NB4 (cell line): ENCODE measurements at regions not wholly inside any gene's neighbourhood (a gene's known extent, or its start where the extent isn't known, plus 50 kb on each side); places are given as distances from the start of the nearest gene placed in this dataset.
"Not testable (repeated sequence)": the region's sequence is repeated elsewhere in the genome, so short reads cannot be mapped to it uniquely, and the experiment has no call there.

Source experiments
- DNase-seq: peaks from one replicate; pipeline ENCODE4 v3.0.0; 2010; ENCODE audit warnings: low read depth
- H3K4me3 ChIP-seq: one replicate; pipeline ENCODE4 v1.5.1; 2011; ENCODE audit warnings: mild to moderate bottlenecking, low read depth, low read length, moderate library complexity
- MYC ChIP-seq: IDR thresholded peaks from 2 replicates; pipeline ENCODE4 v1.6.1; 2011; ENCODE audit warnings: low read depth, low read length
- POLR2A ChIP-seq: IDR thresholded peaks from 2 replicates; pipeline ENCODE4 v1.6.1; 2011; ENCODE audit warnings: mild to moderate bottlenecking; ENCODE audit not compliant: insufficient read length; ENCODE audit errors: extremely low read depth
- TF ChIP-seq, protein P1 (sequence below): IDR thresholded peaks from 2 replicates; pipeline ENCODE4 v1.6.1; 2011; ENCODE audit warnings: low read depth, low read length
- TF ChIP-seq, protein P2 (sequence below): IDR thresholded peaks from one replicate; pipeline ENCODE4 v1.5.1; 2012; ENCODE audit warnings: low read depth, low read length

DNA sequence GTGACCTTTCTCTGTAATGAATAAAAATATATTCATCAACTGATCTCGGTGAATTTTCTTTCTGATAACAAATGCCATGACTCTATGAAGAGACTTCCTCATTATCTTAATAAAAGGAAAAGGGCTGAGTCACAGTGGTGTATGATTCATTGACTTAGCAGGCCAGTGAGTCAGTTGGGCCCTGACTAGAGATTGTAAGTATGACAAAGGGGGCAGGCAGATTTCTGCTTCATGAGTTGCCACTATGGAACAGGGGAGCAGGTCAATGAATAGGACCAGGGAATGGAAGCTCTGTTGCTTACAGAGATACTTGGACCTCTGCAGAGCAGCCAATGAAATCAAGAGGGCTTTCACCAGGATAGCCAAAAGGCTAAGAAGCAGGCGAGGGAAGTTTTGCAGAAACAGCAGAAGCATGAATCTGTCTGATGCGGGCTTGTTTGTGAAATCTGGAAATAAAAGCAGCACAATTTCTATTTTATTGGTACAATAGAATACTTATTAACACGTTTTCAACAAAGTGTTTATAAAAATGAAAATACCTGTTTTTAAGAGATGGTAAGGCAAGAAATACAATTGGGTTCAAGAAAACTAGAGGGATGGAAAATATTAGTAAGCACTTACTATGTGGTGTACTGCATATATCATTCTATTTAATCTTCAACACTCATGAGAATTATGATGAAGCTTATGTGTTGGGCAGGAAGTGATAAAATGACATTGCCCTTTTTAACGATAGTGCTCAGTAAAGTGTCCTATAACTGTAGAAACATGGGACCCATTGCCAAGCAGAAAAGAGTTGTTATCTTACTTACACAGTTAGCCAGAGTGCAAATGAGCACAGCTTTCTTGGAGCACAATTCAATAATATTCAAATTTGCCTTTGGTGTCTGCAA is 169.8 kb upstream of the MYRIP start:
- H3K4me3 ChIP-seq, result no peak overlapping the region
- peak; percentile 94 for DNase-seq
- TF ChIP-seq POLR2A, result no peak
- TF ChIP-seq, protein P1, sequence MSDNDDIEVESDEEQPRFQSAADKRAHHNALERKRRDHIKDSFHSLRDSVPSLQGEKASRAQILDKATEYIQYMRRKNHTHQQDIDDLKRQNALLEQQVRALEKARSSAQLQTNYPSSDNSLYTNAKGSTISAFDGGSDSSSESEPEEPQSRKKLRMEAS, result 0 out of 2 replicates have a peak, but pooled peaks have one; percentile 6
- TF ChIP-seq, protein P2, sequence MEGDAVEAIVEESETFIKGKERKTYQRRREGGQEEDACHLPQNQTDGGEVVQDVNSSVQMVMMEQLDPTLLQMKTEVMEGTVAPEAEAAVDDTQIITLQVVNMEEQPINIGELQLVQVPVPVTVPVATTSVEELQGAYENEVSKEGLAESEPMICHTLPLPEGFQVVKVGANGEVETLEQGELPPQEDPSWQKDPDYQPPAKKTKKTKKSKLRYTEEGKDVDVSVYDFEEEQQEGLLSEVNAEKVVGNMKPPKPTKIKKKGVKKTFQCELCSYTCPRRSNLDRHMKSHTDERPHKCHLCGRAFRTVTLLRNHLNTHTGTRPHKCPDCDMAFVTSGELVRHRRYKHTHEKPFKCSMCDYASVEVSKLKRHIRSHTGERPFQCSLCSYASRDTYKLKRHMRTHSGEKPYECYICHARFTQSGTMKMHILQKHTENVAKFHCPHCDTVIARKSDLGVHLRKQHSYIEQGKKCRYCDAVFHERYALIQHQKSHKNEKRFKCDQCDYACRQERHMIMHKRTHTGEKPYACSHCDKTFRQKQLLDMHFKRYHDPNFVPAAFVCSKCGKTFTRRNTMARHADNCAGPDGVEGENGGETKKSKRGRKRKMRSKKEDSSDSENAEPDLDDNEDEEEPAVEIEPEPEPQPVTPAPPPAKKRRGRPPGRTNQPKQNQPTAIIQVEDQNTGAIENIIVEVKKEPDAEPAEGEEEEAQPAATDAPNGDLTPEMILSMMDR, result no peak
- TF ChIP-seq MYC, result peak; percentile 26; the same call in 1 of the 2 replicates

DNA sequence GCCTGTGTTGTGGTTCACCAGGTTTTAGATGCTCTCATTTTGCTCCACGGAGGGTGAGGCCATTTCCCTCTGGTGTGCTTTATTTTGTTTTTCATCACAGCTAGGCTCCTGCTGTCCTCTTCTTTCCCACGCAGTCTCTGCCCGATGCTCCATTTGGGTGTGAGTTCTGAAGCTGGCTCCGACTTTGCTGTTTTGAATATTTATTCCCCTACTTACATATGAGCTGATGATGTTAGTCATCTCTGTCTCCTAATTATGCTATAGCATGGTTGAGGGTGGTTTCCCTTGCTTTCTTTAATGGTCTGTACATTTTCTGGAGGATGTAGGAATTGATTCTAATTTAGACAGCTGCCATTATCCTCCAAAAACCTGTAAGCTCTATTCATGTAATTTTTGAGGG is 168.1 kb upstream of the MYRIP start:
- H3K4me3 ChIP-seq, result no peak overlapping the region
- TF ChIP-seq, protein P2, result no peak
- no peak for TF ChIP-seq POLR2A
- TF ChIP-seq, protein P1, result no peak
- no peak for TF ChIP-seq MYC
- DNase-seq, result no peak

DNA sequence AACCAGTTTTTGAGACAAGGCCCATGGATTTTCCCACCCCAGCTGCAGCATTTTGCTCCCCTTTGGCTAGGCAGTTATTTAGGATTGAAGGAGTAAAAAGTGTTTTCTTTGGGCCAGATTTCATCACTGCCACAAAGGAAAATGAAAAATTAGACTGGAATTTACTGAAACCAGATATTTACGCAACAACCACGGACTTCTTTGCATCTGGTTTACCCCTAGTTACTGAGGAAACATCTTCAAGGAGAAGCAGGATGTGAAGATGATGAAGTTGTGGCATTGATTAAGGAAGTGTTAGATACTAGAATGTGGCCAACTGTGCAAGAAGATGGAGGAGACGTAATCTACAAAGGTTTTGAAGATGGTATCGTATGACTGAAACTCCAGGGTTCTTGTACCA is 165.2 kb upstream of the MYRIP start:
- TF ChIP-seq POLR2A (no peak), MYC (no peak)
- TF ChIP-seq, protein P1, result no peak
- TF ChIP-seq, protein P2, result no peak
- peak; percentile 30 for DNase-seq
- no peak overlapping the region for H3K4me3 ChIP-seq

DNA sequence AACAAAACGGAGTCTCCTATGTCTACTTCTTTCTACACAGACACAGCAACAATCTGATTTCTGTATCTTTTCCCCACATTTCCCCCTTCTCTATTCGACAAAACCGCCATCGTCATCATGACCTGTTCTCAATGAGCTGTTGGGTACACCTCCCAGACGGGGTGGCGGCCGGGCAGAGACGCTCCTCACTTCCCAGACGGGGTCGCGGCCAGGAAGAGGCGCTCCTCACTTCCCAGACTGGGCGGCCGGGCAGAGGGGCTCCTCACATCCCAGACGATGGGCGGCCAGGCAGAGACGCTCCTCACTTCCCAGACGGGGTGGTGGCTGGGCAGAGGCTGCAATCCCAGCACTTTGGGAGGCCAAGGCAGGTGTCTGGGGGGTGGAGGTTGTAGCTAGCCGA is 158.2 kb upstream of the MYRIP start:
- DNase-seq, H3K4me3 ChIP-seq: not testable (repeated sequence)

DNA sequence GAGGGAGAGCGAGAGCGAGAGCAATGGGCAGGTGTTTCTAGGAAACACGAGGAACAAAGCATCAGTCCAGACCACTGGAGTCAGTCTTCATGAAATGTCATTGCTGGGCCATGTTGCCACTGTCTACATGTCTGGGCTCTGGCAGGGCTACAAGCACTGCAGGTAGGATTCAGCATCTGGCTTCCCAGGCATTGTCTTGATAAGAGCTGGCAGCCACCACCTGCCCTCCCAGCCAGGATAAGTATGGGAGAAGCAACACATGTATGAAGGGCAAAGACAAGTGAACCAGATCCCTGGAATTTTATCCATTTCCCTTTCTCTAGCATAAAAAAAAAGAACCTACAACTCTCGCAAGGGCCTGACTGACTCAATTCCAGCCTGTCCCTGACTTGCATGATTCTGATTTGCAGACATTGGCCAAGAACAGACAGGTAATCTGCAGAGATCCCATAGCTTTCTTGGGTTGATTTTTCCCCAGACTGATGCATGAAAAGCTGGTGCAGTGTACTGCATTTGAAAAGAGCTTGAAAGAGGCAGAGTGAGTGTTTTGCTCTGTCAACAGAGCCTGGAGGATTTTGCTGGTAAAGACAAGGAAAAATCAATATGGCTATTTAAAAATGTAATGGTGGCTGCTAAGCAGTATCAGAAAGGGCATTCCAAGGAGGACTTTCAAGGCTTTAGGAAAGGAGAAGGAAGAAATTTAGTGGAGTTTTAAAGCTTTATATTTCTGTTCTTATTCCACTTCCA is 157.2 kb upstream of the MYRIP start:
- DNase-seq, result no peak
- no peak overlapping the region for H3K4me3 ChIP-seq
- TF ChIP-seq MYC (no peak), POLR2A (no peak)
- TF ChIP-seq, protein P2, result no peak
- TF ChIP-seq, protein P1, result no peak

DNA sequence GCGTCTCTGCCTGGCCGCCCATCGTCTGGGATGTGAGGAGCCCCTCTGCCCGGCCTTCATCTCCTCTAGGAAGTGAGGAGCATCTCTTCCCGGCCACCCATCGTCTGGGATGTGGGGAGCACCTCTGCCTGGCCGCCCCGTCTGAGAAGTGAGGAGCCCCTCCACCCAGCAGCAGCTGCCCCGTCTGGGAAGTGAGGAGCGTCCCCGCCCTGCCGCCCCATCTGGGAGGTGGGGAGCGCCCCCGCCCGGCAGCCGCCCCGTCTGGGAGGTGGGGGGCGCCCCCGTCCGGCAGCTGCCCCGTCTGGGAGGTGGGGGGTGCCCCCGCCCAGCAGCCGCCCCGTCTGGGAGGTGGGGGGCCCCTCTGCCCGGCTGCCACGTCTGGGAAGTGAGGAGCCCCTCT is 153.7 kb upstream of the MYRIP start:
- not testable (repeated sequence) for H3K4me3 ChIP-seq

DNA sequence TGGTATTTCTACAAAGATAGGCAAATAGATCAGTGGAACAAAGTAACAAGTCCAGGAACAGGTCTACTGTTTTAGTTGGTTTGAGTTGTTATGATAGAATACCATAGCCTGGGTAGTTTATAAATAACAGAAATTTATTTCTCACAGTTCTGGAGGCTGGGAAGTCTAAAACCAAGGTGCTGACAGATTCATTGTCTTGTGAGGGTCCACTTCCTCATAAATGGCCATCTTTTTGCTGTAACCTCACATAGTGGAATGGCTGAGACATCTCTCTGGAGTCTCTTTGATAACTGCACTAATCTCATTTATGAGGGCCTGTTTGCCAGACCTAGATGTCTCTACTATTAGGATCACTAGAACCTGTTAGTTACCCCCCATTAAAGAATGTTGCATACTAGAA is 152.3 kb upstream of the MYRIP start:
- TF ChIP-seq, protein P2, result no peak
- TF ChIP-seq POLR2A (no peak), MYC (no peak)
- TF ChIP-seq, protein P1, result no peak
- DNase-seq, result no peak
- H3K4me3 ChIP-seq, result no peak overlapping the region

More for the DNA sequence above, 153.7 kb upstream of the MYRIP start:
- not testable (repeated sequence) for DNase-seq
